Epithelial cell of esophagus (primary cell): ENCODE measurements at regions not wholly inside any gene's neighbourhood (a gene's known extent, or its start where the extent isn't known, plus 50 kb on each side); places are given as distances from the start of the nearest gene placed in this dataset.
"Not testable (repeated sequence)": the region's sequence is repeated elsewhere in the genome, so short reads cannot be mapped to it uniquely, and the experiment has no call there.

Experiments
- DNase-seq: peaks from one replicate; pipeline ENCODE4 v3.0.0; 2010; ENCODE audit warnings: low read depth
- H3K4me3 ChIP-seq: 2 replicates; pipeline ENCODE4 v1.5.1; 2011; ENCODE audit warnings: mild to moderate bottlenecking, low read length, control low read depth
- CTCF ChIP-seq: IDR thresholded peaks from 2 replicates; pipeline ENCODE4 v1.5.1; 2011; ENCODE audit warnings: low read depth, mild to moderate bottlenecking, low read length, control low read depth, inconsistent platforms; ENCODE audit not compliant: insufficient read depth; ENCODE audit errors: missing control alignments

- no peak overlapping the region for H3K4me3 ChIP-seq
- TF ChIP-seq CTCF: no peak
- DNase-seq: peak; percentile 11
Measured at GRCh38 chr13:21243045-21243897, 66.8 kb downstream of the MRPL57 start.

- not testable (repeated sequence) for H3K4me3 ChIP-seq, DNase-seq
Measured at GRCh38 chr13:21243898-21244184, 67.4 kb downstream of the MRPL57 start.

GRCh38 chr13:21246761-21247452 is 70.4 kb downstream of the MRPL57 start:
- no peak overlapping the region for H3K4me3 ChIP-seq
- TF ChIP-seq CTCF: no peak

GRCh38 chr13:21256351-21256761 is 79.9 kb downstream of the MRPL57 start:
- DNase-seq: no peak
- TF ChIP-seq CTCF: no peak
- no peak overlapping the region for H3K4me3 ChIP-seq

More at GRCh38 chr13:21246761-21247452, 70.4 kb downstream of the MRPL57 start:
- no peak for DNase-seq

GRCh38 chr13:21256891-21257290 is 80.4 kb downstream of the MRPL57 start:
- no peak overlapping the region for H3K4me3 ChIP-seq
- no peak for DNase-seq
- no peak for TF ChIP-seq CTCF

- H3K4me3 ChIP-seq: no peak overlapping the region
- no peak for DNase-seq
- TF ChIP-seq CTCF: no peak
Measured at GRCh38 chr13:21259571-21260455, 83.4 kb downstream of the MRPL57 start.

GRCh38 chr13:21260561-21261290 is 84.3 kb downstream of the MRPL57 start:
- DNase-seq, H3K4me3 ChIP-seq: not testable (repeated sequence)

- not testable (repeated sequence) for H3K4me3 ChIP-seq, DNase-seq
Measured at GRCh38 chr13:21261487-21262216, 85.2 kb downstream of the MRPL57 start.

- not testable (repeated sequence) for DNase-seq, H3K4me3 ChIP-seq
Measured at GRCh38 chr13:21263909-21264308, 87.5 kb downstream of the MRPL57 start.

GRCh38 chr13:21268485-21268884 is 92.0 kb downstream of the MRPL57 start:
- not testable (repeated sequence) for DNase-seq, H3K4me3 ChIP-seq

GRCh38 chr13:21272439-21272838 is 96.0 kb downstream of the MRPL57 start:
- H3K4me3 ChIP-seq, DNase-seq: not testable (repeated sequence)
